Right lobe of liver (tissue), 6 donors: ENCODE measurements at regions not wholly inside any gene's neighbourhood (a gene's known extent, or its start where the extent isn't known, plus 50 kb on each side); places are given as distances from the start of the nearest gene placed in this dataset.
"Not testable (repeated sequence)": the region's sequence is repeated elsewhere in the genome, so short reads cannot be mapped to it uniquely, and the experiment has no call there.

ENCODE experiments used
- ATAC-seq, 4 donors: fragments of 200-7000 bp; cut with Tn5 transposase; one replicate each; pipeline ENCODE4 v1.9.1; 2020; ENCODE audit warnings: mild to moderate bottlenecking in 4 of 4, moderate library complexity in 4 of 4
- DNase-seq, 3 donors: peaks; one replicate each; pipeline ENCODE4 v3.0.0-alpha.2; 2020
- H3K27ac ChIP-seq, 3 donors: fragments of 200-600 bp; one replicate each; pipeline ENCODE4 v1.8.0; 2022
- H3K27me3 ChIP-seq, 2 donors: fragments of 200-600 bp; one replicate each; pipeline ENCODE4 v1.8.0; 2022
- H3K36me3 ChIP-seq, 4 donors: fragments of 200-600 bp; sonication (generic) in 1 of 4; one replicate each; pipeline versions ENCODE4 v1.5.1 to v1.8.0; 2017 to 2022; ENCODE audit warnings: control low read depth in 1 of 4
- H3K4me1 ChIP-seq, 4 donors: fragments of 200-600 bp; sonication (generic) in 1 of 4; one replicate each; pipeline versions ENCODE4 v1.5.1 to v1.8.0; 2017 to 2022; ENCODE audit warnings: control low read depth in 1 of 4
- H3K4me3 ChIP-seq, 3 donors: fragments of 200-600 bp; one replicate each; pipeline ENCODE4 v1.8.0; 2022
- H3K9me3 ChIP-seq, 4 donors: fragments of 200-600 bp; sonication (generic) in 1 of 4; one replicate each; pipeline versions ENCODE4 v1.5.1 to v1.8.0; 2017 to 2022; ENCODE audit warnings: control low read depth in 1 of 4
- CTCF ChIP-seq, 4 donors: fragments of 200-600 bp in 3 of 4; fragments of 450-650 bp in 1 of 4; IDR thresholded peaks; one replicate each; pipeline versions ENCODE4 v1.5.1 to v1.8.0; 2016 to 2022; ENCODE audit warnings: antibody characterized with exemption in 4 of 4, mild to moderate bottlenecking in 2 of 4
- POLR2A ChIP-seq: fragments of 450-650 bp; IDR thresholded peaks from one replicate; pipeline ENCODE4 v1.6.1; 2017; ENCODE audit warnings: antibody characterized with exemption, mild to moderate bottlenecking
- WGBS: methylation state at CpG from one replicate; pipeline ENCODE4 v1.1.6; 2018; ENCODE audit warnings: low coverage, low lambda C conversion rate; ENCODE audit not compliant: insufficient coverage; ENCODE audit errors: missing lambda C conversion rate; 5-methylcytosine and 5-hydroxymethylcytosine counted together
- intact Hi-C, 2 donors: fragments of 100-400 bp; cut with DNase I; formaldehyde crosslinking; loops; one replicate each; pipeline versions ENCODE4 v1.11.2 to v1.14.1; 2022
- donor health status: DM: no; HTN: yes; CAD: no.
- donor health status: DM: no; HTN: no; CAD: no.
- donor health status: DM: no; HTN: no; CAD: no.
- donor health status: DM: no; HTN: yes; CAD: no.
- donor health status: DM: no; HTN: yes; CAD: no.

- no peaks in the 10 kb centered on the region for H3K27me3 ChIP-seq
- no peak overlapping the region for H3K27ac ChIP-seq
- 20% methylated on average over 2 of the region's 2 CpGs for WGBS
- DNase-seq (no peak), ATAC-seq (no peak)
- H3K4me1 ChIP-seq, result no peaks in the 10 kb centered on the region
- H3K4me3 ChIP-seq, result no peak overlapping the region
- TF ChIP-seq POLR2A, result no peak
- TF ChIP-seq CTCF (IDR thresholded peaks at IDR 0.05), result no peak
- no peaks in the 10 kb centered on the region for H3K9me3 ChIP-seq
- no peaks in the 10 kb centered on the region for H3K36me3 ChIP-seq
- intact Hi-C loops, result no loop called here
Measured at GRCh38 chr14:106380740-106381139, 854.4 kb downstream of the TMEM121 start.

GRCh38 chr14:106389186-106389585 lies 862.8 kb downstream of the TMEM121 start:
- H3K27ac ChIP-seq, H3K36me3 ChIP-seq, DNase-seq, ATAC-seq, intact Hi-C loops, H3K4me1 ChIP-seq, H3K9me3 ChIP-seq, H3K27me3 ChIP-seq, H3K4me3 ChIP-seq: not testable (repeated sequence)
- 49% methylated on average over 5 of the region's 9 CpGs for whole genome bisulfite sequencing

- intact Hi-C loops, result no loop called here
- Histone ChIP-seq H3K36me3 (no peaks in the 10 kb centered on the region), H3K4me3 (no peak overlapping the region), H3K4me1 (no peaks in the 10 kb centered on the region), H3K27me3 (no peaks in the 10 kb centered on the region), H3K9me3 (no peaks in the 10 kb centered on the region), H3K27ac (no peak overlapping the region)
- no peak for DNase-seq
- ATAC-seq, result peak in 1 of 4 donors; percentile 11
- WGBS, result 61% methylated on average over 5 of the region's 6 CpGs
- TF ChIP-seq POLR2A (no peak), CTCF (IDR thresholded peaks at IDR 0.05) (no peak)
Measured at GRCh38 chr14:106390401-106390800, 864.0 kb downstream of the TMEM121 start.

GRCh38 chr14:106390947-106391346 lies 864.6 kb downstream of the TMEM121 start:
- no peak for TF ChIP-seq POLR2A
- no peak for TF ChIP-seq CTCF (IDR thresholded peaks at IDR 0.05)
- H3K9me3 ChIP-seq, result no peaks in the 10 kb centered on the region
- DNase-seq (no peak), ATAC-seq (no peak)
- no peaks in the 10 kb centered on the region for H3K27me3 ChIP-seq
- no peaks in the 10 kb centered on the region for H3K4me1 ChIP-seq
- no peaks in the 10 kb centered on the region for H3K36me3 ChIP-seq
- WGBS, result 50% methylated on average over 5 of the region's 6 CpGs
- intact Hi-C loops, result no loop called here
- no peak overlapping the region for H3K27ac ChIP-seq
- H3K4me3 ChIP-seq, result no peak overlapping the region

DNA sequence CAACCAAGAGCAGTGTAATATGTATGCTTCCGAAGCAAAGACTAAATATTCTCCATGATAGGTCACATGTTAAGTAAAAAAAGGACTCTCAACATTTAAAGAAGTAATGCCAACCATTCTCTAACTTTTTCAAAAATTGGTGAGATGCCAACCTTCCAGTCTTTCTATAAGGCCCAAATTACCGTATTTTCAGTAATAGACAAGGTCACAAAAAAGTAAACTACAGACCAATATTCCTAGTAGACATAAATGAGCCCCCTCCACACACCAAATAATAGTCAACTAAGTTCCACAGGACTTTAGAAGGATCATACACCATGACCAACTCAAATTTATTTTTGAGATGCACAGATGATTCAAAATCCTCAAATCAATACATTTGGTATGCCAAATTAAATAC lies 867.4 kb downstream of the TMEM121 start:
- TF ChIP-seq POLR2A, result no peak
- no peak for TF ChIP-seq CTCF (IDR thresholded peaks at IDR 0.05)
- H3K27ac ChIP-seq, result no peak overlapping the region
- H3K27me3 ChIP-seq, result no peaks in the 10 kb centered on the region
- DNase-seq, result no peak
- no peaks in the 10 kb centered on the region for H3K9me3 ChIP-seq
- no peaks in the 10 kb centered on the region for H3K4me1 ChIP-seq
- 17% methylated on average over 2 of the region's 2 CpGs for WGBS
- no peak for ATAC-seq
- intact Hi-C loops, result no loop called here
- H3K4me3 ChIP-seq, result no peak overlapping the region
- H3K36me3 ChIP-seq, result no peaks in the 10 kb centered on the region
